HG02588 (cell line): ENCODE measurements at regions not wholly inside any gene's neighbourhood (a gene's known extent, or its start where the extent isn't known, plus 50 kb on each side); places are given as distances from the start of the nearest gene placed in this dataset.
"Not testable (repeated sequence)": the region's sequence is repeated elsewhere in the genome, so short reads cannot be mapped to it uniquely, and the experiment has no call there.

ENCODE experiments used
- ATAC-seq: cut with Tn5 transposase; IDR thresholded peaks from one replicate; pipeline ENCODE4 v1.9.1; 2021; ENCODE audit warnings: mild to moderate bottlenecking, moderate library complexity; ENCODE audit not compliant: unreplicated experiment

DNA sequence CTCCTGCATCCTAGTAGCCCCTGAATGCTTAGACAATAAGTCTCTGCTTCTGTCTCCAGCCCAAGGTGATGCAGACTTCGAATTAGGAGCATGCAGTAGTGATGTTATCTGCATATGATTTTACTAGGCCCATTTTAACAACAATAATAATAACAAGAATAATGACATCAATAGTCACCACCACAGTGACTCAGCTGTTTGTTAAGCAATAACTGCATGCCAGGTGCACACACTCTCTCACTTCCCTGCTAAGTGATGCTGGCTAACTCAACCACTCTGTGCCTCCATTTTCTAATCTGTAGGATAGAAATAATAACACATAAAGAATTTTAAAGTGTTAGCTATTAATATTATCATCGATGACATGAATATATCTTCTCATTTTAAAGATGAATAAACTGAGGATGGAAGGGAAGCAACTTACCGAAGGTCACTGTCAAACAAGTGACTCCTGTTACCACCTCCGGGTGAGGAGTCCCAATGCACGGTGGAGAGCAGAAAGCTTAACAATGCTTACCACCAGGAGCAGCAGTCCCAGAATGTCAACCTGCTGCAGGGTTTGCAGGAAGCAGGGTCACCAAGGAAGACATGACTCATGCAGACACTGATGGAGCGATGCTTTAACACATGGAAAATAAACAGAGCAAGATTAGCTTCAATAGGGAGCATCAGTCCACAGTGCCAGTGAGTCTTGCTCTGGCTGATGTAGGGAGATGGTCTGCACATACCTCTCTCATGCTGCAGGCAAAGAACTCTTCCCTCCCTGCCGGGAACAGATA is 290.2 kb downstream of the SPATA17 start:
- ATAC-seq = no peak

DNA sequence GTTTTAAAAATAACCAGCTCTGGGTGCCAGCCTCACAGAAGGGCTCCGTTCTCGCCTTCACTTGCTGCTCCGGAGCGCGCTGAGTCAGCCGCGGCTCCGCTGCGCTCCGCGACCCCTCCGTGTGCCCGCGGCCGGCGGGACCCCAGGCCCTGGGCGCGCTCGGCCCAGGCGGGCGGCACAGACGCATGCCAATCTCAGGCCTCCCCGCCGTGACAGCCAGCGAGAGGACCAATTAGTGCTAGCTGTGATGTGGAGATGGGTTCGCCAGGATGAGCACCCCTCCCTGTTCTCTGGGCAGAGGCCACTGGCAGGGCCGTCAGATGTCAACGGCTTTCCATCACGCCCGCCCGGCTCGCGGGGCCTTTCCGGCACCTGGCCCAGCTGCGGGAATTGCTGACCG is 293.8 kb downstream of the SPATA17 start:
- no peak for ATAC-seq

DNA sequence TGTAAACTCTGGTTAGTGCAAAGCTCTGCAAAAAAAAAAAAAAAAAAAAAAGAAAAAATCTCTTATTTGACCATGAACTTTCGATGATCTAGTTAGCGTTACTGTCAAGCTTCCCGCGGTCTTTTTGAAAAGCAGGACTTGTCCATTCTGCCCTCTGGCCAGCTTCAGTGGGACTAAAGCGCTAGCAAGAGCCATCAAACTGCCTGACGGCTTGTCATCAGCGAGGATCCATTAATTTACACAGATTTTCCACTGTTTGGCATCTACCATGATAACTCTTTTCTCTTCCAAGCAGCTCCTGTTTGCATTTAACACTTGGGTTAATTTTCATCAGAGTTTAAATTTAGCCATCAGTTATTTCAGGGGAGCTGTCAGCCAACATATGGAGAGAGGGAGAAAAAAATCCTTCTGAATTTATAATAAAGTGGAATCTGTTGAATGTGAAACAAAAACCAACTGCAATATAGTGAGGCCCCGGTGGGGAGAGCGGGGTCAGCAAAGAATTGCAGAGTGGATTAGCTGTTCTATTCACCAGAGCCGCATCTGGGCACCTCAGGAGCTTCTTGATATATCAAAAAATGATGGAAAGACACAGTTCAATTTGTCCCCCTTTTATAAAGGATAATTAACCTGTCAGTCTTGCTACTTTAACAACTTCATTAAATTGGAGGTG is 298.2 kb downstream of the SPATA17 start:
- no peak for ATAC-seq

DNA sequence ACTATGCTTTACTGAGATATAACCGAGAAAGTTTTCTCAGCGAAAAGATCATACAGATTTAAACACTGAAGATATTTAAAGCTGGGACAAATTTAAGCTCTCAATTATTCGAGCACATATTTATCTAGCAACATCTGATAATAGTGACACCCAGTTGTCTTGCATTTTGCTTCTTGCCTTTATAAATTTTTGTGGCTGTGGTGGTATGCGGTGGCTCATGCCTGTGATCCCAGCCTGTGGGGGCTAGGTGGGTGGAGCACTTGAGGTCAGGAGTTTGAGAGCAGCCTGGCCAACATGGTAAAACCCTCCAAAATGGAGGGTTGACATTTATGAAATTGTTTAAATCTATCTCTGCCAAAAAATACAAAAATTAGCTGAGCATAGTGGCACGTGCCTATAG is 312.2 kb downstream of the SPATA17 start:
- ATAC-seq = no peak

DNA sequence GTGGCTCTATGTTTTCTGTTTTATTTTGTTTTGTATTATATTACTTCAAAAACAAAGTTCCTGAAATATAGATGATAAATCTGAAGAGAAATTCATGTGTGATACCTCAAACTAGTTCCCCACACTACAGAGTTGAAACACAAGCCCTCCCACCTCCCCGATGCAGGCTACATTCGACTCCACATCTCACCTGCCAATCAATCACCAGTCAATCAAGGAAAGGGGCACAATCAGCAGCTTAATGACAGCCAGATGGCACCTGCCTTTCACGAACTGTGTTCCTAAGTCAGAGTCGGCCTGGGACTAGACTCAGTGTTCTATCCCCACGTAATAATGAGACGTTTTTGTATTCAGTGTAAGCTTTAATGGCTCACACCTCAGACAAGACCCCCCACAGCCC is 313.4 kb downstream of the SPATA17 start:
- ATAC-seq = no peak

DNA sequence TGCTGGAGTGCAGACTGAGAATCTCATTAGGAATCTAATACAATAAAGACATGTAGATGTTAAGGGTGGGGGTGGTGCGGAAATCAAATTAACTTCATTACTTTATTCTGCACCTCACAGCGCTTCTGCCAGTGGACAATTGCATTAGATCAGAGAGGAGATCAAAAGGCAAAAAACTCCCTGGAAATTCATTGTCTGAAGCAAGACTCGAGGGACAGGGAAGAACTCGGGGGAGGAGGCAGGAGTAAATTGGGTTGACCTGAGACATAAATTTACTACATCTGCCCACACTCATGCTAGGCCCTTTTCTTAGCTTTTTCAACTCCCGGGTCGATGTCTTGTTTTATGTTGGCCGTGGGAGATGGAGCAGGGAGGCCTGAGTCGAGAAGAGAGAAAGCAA is 315.4 kb downstream of the SPATA17 start:
- ATAC-seq = no peak

DNA sequence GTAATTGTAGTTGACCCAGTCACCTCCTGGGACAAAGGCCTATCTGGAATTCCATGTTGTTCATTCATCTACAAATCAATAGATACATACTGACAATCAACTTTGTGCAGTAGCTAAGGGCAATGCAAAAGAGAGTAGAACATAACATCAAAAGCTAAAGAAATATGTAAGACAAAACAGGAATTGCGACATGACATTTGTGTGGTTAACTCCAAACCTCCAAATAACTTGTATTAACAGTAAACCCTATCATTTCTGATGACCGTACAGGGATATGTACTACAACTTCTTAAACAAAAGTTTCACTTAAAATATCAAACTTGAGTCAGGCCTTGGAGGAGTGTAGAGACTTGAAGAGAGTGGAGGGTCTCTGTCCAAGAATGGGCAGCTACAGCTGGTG is 317.6 kb downstream of the SPATA17 start:
- no peak for ATAC-seq

DNA sequence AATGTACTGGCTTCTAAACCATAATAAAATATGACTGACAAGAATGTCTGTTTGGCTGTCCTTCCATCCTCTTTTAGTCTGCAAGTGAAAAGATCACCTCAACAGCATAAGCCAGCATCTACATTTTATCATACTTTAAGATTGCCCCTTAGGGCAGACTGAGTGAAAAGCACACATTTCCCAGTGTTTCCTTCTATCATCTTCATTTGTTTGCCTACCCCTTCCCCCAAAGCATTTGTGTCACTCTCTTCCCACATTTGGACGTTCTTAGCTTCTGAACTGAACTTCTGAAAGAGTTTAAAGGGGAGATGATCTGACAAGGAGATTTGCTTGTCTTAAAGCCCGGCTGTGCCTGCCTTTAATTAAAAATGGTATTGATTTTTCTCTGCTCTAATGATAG is 322.2 kb downstream of the SPATA17 start:
- ATAC-seq = no peak

DNA sequence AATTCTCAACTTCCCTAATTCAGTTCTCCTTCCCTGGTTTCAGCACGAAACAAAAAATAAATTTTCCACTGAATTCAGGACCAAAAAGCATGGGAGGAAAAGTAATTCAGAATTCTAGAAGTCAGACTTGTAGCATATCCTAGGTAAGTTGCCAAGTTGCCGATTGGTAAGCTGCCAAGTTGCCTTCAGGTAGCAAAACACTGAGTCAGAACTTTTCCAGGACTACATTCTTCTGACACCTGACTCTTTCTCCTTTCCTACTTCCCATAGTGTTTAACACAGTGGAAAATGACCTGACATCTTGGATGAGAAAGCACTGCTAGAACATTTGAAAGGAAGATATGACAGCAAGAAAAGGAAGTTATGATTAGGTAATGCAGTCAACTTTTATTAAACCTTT is 322.8 kb downstream of the SPATA17 start:
- no peak for ATAC-seq

DNA sequence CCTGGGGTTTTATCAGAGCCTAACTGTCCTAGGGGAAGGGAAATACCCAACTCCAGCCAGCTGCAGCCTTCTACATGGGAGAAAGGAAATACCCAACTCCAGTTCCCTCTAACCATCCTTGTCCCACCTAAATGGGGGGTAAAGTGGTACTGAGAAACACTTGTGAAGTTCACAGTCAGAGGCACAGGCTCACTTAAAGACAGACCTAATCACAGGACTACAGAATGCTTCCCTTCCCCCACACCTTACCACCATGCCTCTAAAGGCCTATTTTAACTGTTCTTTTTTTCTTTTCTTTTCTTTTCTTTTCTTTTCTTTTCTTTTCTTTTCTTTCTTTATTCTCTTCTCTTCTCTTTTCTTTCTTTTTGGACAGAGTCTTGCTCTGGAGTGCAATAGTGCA is 324.6 kb downstream of the SPATA17 start:
- ATAC-seq = no peak

DNA sequence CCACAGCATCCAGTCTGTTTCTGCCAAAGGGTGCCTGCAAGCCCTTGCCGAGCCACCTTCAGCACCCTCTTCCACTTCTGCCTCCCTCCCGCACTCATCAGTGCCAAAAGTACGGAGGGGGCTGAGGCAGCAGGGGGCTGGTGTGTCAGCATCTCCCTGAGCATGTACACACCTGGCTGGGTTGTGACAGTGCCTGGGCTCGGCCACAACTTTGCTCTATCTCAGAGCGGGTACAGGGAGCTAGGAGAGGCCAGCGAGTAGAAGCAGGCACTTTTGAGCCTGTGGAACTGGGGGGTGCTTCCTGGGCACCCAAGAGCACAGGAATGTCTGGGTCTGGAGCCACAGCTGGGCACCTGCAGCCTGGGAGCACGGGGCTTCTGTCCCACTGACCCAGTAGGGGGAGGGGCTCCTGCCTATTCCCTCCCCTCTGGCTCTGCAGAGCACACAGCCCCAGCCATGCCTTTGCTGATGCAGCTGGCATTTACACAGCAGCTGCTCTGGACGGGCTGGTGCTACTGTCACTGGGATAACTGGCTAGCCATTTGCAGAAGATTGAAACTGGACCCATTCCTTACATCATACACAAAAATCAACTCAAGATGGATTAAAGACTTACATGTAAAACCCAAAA is 319.8 kb upstream of the RRP15 start:
- no peak for ATAC-seq

DNA sequence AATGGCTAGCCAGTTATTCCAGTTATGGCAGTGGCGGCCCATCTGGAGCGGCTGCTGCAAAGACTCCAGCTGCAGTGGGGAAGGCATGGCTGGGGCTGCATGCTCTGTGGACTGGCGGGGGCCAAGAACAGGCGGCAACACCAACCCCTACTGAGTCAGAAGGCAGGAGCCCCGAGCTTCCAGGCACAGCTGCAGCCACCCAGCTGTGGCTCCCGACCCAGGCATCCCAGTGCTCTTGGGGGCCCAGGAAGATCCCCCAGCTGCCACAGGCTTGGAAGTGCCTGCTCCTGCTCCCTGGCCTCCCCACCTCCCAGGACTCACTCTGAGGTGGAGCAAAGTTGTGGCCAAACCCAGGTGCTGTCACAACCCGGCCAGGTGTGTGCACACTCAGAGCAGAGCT is 317.0 kb upstream of the RRP15 start:
- ATAC-seq = no peak

DNA sequence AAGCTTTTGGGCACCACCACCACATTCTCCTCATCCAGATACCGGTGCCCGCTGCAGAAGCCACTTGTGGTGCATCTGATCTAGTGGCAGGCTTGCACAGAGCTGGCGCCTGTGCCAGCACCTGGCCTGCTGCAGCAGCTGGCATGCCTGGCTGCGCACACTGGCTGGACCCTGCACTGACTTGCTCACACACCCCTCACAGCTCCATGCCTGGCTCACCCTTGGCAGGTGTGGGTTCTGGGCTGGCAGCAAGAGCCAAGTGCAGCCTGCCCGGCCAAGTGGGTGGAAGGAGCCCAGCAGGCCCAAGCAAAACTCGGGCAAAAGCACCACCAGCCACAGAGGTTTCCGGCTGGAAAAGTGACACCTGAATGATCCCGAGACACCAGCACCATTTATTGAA is 315.7 kb upstream of the RRP15 start:
- no peak for ATAC-seq

DNA sequence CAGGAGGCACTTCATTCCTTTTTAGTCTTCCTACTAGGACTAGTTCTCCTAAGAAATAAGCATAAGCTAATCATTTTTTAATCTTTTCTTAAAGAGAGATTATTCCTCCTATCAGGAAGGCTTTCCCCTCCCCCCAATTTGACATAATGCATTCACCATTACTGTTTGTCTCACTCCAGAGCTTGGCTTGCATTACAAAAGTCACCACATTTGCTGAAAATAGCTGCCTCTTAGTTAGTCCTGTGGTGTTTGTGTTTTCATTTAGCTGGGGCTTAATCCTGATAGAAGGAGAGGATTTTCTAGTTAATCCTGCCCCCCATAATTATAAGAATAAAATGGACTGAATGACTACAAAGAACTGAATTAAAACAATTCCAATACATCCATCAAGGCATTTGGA is 307.1 kb upstream of the RRP15 start:
- no peak for ATAC-seq

DNA sequence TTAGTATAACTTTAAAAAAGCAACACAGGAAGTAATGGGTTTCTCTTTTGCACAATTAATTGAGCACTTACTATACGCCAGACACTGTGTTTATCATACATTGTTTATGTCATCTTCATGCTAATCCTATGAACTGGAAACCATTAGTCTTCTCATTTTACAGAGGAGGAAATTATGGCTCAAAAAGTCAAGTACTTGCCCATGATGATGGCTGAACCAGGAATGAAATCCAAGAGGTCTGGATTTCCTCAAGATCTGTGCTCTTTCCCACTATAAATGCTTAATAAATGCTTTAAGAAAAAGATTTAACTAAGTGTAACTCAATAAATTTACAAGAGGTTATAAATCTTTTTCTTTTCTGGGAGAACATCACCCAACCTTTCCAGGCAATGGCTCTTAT is 303.7 kb upstream of the RRP15 start:
- no peak for ATAC-seq

DNA sequence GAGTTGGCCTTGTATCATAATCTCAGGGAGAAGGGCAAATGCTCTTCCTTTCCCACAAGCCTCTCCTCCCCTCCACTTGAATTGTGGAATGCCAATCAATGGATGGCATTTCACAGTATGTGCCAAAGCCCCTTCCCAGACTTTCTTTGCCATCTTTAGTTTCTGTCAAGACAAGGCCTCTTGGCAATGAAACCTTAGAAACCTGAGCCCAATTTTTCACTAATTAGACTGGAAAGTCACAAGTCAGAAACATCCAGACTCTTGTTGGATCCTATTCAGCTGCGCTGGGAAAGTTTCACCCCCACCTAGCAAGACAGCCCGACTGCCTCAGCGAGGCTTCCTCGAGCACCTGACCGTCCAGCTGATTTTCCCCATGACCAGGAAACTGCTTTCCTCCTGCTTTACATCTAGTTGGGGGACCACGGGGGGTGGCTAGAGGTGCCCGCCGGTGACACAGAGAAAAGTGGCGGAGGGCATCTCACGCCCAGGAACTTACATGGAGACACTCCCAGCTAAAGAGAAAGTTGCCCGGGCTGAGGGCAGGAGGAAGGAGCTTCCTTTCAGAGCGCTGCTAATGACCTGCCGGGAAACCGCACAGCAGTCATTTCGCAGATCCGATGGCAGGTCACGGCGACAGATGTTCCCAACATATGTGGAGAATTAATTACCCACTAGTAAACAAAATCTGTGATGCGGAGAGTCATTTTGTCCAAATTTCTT is 302.6 kb upstream of the RRP15 start:
- no peak for ATAC-seq

DNA sequence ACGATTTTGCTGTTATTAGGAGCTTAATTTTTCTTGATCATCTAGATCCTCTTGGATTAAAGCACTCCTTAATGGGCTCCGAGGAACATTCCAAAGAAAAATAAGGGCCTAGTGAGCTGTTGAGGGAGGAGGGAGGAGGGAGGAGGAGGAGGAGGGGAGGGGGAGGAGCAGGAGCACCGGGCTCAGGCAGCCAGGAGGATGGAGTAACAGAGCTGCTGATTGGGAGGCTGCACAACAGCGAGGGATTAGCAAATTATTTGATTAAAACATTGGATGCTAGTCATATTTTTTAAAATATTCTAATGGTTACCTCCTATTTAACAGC is 302.1 kb upstream of the RRP15 start:
- no peak for ATAC-seq

DNA sequence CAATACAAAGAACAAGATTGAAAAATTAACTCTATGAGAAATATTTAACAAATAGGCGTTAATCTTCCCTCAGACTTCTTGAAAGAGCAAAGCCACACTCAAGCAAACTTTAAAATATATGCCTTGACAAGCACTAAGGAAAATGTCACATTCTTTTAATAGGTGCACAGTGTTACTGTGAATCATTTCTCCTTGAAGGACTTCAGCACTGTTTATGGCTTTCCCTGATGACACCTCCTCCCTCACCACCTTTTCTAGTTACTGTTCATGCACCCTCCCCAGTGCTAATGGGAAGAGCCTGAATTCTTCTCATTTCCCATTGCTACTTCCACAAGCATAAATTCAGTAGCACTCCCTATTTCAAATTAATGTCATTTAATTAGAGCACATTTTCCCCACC is 299.5 kb upstream of the RRP15 start:
- no peak for ATAC-seq

DNA sequence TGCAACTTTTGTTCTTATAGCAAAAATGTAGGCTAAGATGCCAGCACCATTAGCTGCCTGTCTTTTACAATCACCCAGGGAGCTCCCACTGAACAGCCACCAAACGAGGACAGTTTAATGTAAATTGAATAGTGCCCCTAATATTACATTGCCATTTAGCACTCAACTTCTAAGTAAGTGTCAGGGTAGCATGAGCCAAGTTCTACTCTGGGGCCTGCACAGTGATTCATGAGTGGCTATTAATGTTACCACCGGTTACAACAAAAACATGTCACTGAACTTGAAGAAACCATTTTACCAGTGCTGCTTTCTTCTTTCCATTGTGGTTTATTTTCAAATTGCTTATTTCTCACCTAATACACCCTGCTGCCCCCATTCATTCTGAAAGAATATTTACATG is 295.6 kb upstream of the RRP15 start:
- no peak for ATAC-seq

DNA sequence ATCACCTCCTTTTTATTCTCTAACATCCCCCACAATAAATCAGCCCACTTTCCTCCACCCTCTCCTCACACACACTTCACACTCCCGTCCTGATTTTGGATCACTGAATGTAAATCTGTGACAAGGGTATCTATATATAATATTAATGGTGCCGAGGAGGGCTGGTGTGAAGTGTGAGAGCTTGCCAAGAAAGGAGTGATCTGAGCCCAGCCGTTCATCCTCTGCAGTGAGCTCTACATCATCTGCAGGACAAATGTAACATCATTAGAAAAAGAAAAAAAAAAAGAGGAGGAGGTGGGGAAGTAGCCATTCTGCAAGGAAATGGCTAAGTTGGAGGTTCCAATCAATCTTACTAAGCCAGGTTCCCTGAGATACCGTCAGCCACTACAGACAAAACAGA is 291.7 kb upstream of the RRP15 start:
- ATAC-seq = no peak

DNA sequence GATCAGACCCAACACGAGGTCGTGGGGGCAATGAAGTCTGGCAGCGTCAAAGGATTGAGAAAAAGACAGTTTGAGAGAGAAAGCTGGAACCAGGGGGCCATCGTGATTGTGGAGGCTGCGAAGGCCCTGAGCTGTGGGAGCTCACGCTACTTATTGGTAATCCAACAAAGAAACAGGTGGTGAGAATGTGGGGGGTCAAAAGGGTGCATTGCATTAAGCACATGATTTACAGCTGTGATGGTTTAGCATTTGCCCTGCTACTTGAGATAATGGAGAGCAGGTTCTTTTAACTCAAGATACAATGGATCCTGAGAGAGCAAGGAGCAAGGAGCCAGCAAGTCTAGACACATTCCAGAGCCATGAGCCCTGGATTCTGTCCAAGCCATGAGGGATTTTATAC is 276.8 kb upstream of the RRP15 start:
- not testable (repeated sequence) for ATAC-seq

DNA sequence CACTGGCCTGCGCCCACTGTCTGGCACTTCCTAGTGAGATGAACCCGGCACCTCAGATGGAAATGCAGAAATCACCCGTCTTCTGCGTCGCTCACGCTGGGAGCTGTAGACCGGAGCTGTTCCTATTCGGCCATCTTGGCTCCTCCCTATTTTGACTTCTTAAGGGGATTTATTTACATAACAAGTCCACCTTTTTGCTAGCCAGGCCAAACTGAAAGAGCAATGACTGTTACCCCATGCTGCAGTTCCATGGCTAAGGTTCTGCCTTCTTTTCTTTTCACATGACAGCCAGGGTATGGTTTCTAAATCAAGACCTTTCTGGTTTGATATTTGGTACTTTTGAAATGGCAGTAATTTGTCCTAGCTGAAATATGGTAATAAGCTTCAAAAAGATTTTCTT is 270.0 kb upstream of the RRP15 start:
- ATAC-seq = not testable (repeated sequence)
